WTC11 (cell line): ENCODE measurements at regions not wholly inside any gene's neighbourhood (a gene's known extent, or its start where the extent isn't known, plus 50 kb on each side); places are given as distances from the start of the nearest gene placed in this dataset.

ENCODE experiments used
- ATAC-seq: fragments of 200-7000 bp; cut with Tn5 transposase; 2 replicates; pipeline ENCODE4 v1.10.0; 2021; ENCODE audit warnings: mild to moderate bottlenecking, moderate library complexity
- CTCF ChIA-PET: fragments of 300-600 bp; sonication (Branson Sonifier 250); formaldehyde crosslinking; loops from one replicate; lab custom pipeline; 2021; ENCODE audit warnings: antibody characterized with exemption; lab: Charles Lee
- POLR2A ChIA-PET: fragments of 350-600 bp; sonication (Branson Sonifier 250); formaldehyde crosslinking; loops from one replicate; lab custom pipeline; 2021; ENCODE audit warnings: antibody characterized with exemption; lab: Charles Lee
- DNase-seq: peaks from one replicate; pipeline ENCODE4 v3.0.0; 2021; ENCODE audit warnings: low spot score
- H3K27ac Mint-ChIP-seq: 2 replicates; pipeline ENCODE4 v1.8.0; 2021; ENCODE audit warnings: mixed read lengths
- H3K27me3 Mint-ChIP-seq: 2 replicates; pipeline ENCODE4 v1.8.0; 2021; ENCODE audit warnings: low read depth, mild to moderate bottlenecking, moderate library complexity, mixed read lengths
- H3K36me3 Mint-ChIP-seq: 2 replicates; pipeline ENCODE4 v1.8.0; 2021; ENCODE audit warnings: mixed read lengths
- H3K4me1 Mint-ChIP-seq: 2 replicates; pipeline ENCODE4 v1.8.0; 2022; ENCODE audit warnings: mixed read lengths
- H3K4me3 Mint-ChIP-seq: 2 replicates; pipeline ENCODE4 v1.8.0; 2021; ENCODE audit warnings: mild to moderate bottlenecking, moderate library complexity, mixed read lengths
- H3K9me3 Mint-ChIP-seq: 2 replicates; pipeline ENCODE4 v1.8.0; 2021; ENCODE audit warnings: mixed read lengths
- ATF1 ChIP-seq: sonication (generic); formaldehyde crosslinking; IDR thresholded peaks from 2 replicates; pipeline ENCODE4 v1.8.1; 2023; ENCODE audit warnings: mild to moderate bottlenecking, moderate library complexity, missing genetic modification reagents
- ATF2 ChIP-seq: sonication (generic); formaldehyde crosslinking; IDR thresholded peaks from 2 replicates; pipeline ENCODE4 v1.8.1; 2022; ENCODE audit warnings: low read depth, missing genetic modification reagents, borderline replicate concordance
- ELF4 ChIP-seq: sonication (generic); formaldehyde crosslinking; IDR thresholded peaks from 2 replicates; pipeline ENCODE4 v1.8.1; 2022; ENCODE audit warnings: low read depth, mild to moderate bottlenecking, moderate library complexity, missing genetic modification reagents
- FOXJ3 ChIP-seq: sonication (generic); formaldehyde crosslinking; IDR thresholded peaks from 2 replicates; pipeline ENCODE4 v1.9.0; 2021; ENCODE audit warnings: missing genetic modification reagents, mild to moderate bottlenecking, borderline replicate concordance
- JAZF1 ChIP-seq: fragments of 250-450 bp; sonication (Bioruptor Pico); IDR thresholded peaks from 2 replicates; pipeline ENCODE4 v1.9.0; 2021; ENCODE audit warnings: moderate library complexity, mild to moderate bottlenecking, inconsistent platforms
- JUN ChIP-seq: sonication (generic); formaldehyde crosslinking; IDR thresholded peaks from 2 replicates; pipeline ENCODE4 v1.8.0; 2023; ENCODE audit warnings: mild to moderate bottlenecking, missing genetic modification reagents
- KAT7 ChIP-seq: sonication (generic); formaldehyde crosslinking; IDR thresholded peaks from 2 replicates; pipeline ENCODE4 v1.8.1; 2023; ENCODE audit warnings: missing genetic modification reagents, mild to moderate bottlenecking, borderline replicate concordance
- MXD4 ChIP-seq: fragments of 250-450 bp; sonication (Bioruptor Pico); IDR thresholded peaks from 2 replicates; pipeline ENCODE4 v1.8.0; 2021; ENCODE audit warnings: mild to moderate bottlenecking, moderate library complexity, borderline replicate concordance
- MYBL2 ChIP-seq: sonication (generic); formaldehyde crosslinking; IDR thresholded peaks from 2 replicates; pipeline ENCODE4 v1.8.1; 2023; ENCODE audit warnings: mild to moderate bottlenecking, moderate library complexity, missing genetic modification reagents
- NFYB ChIP-seq: sonication (generic); formaldehyde crosslinking; conservative IDR thresholded peaks from 2 replicates; pipeline ENCODE4 v1.8.0; 2022; ENCODE audit warnings: low read depth, missing genetic modification reagents
- PRDM15 ChIP-seq: sonication (generic); formaldehyde crosslinking; IDR thresholded peaks from 2 replicates; pipeline ENCODE4 v1.8.0; 2022; ENCODE audit warnings: missing genetic modification reagents
- SOX15 ChIP-seq: fragments of 250-450 bp; sonication (Bioruptor Pico); IDR thresholded peaks from 2 replicates; pipeline ENCODE4 v1.9.0; 2021; ENCODE audit warnings: mild to moderate bottlenecking
- ZBTB21 ChIP-seq: sonication (generic); formaldehyde crosslinking; IDR thresholded peaks from 2 replicates; pipeline ENCODE4 v1.8.1; 2023; ENCODE audit warnings: mild to moderate bottlenecking, missing genetic modification reagents, borderline replicate concordance
- ZNF396 ChIP-seq: fragments of 250-450 bp; sonication (Bioruptor Pico); IDR thresholded peaks from 2 replicates; pipeline ENCODE4 v1.8.0; 2021; ENCODE audit warnings: mild to moderate bottlenecking, moderate library complexity, borderline replicate concordance
- ZNF425 ChIP-seq: fragments of 250-450 bp; sonication (Bioruptor Pico); conservative IDR thresholded peaks from 2 replicates; pipeline ENCODE4 v1.9.0; 2021; ENCODE audit warnings: mild to moderate bottlenecking
- ZNF671 ChIP-seq: fragments of 250-450 bp; sonication (Bioruptor Pico); IDR thresholded peaks from 2 replicates; pipeline ENCODE4 v1.8.0; 2021; ENCODE audit warnings: mild to moderate bottlenecking
- TF ChIP-seq, protein P1 (sequence below): sonication (generic); formaldehyde crosslinking; IDR thresholded peaks from 2 replicates; pipeline ENCODE4 v1.8.0; 2023; ENCODE audit warnings: missing genetic modification reagents
- TF ChIP-seq, protein P2 (sequence below): fragments of 200-600 bp; IDR thresholded peaks from 2 replicates; pipeline ENCODE4 v1.8.0; 2022; ENCODE audit warnings: antibody characterized with exemption
- TF ChIP-seq, protein P3 (sequence below): sonication (generic); formaldehyde crosslinking; IDR thresholded peaks from 2 replicates; pipeline ENCODE4 v1.8.0; 2023; ENCODE audit warnings: missing genetic modification reagents, mild to moderate bottlenecking, borderline replicate concordance

- Mint-ChIP-seq H3K27me3 (no peaks in the 10 kb centered on the region), H3K4me3 (no peak overlapping the region), H3K27ac (no peak overlapping the region), H3K4me1 (no peaks in the 10 kb centered on the region), H3K9me3 (peaks cover 34% of the 10 kb centered on the region), H3K36me3 (peaks cover 10% of the 10 kb centered on the region)
- ATAC-seq = no peak
- ChIA-PET CTCF (interaction anchor here (0.6 to 2.5 kb wide), 15 partner anchors 12 to 234 kb away, joined by 3 to 18 read pairs (median 6); no protein-coding TSS in a partner anchor), POLR2A (no interaction called here)
- no peak for DNase-seq
- no peak for TF ChIP-seq NFYB
- no peak for TF ChIP-seq ELF4 (CRISPR knock-in tag)
- TF ChIP-seq, protein P1, sequence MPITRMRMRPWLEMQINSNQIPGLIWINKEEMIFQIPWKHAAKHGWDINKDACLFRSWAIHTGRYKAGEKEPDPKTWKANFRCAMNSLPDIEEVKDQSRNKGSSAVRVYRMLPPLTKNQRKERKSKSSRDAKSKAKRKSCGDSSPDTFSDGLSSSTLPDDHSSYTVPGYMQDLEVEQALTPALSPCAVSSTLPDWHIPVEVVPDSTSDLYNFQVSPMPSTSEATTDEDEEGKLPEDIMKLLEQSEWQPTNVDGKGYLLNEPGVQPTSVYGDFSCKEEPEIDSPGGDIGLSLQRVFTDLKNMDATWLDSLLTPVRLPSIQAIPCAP (CRISPR knock-in tag) = no peak
- no peak for TF ChIP-seq SOX15
- TF ChIP-seq MXD4 = no peak
- no peak for TF ChIP-seq FOXJ3 (CRISPR knock-in tag)
- TF ChIP-seq KAT7 (CRISPR knock-in tag) = no peak
- TF ChIP-seq ZNF396 (CRISPR knock-in tag) = no peak
- no peak for TF ChIP-seq ZNF671
- no peak for TF ChIP-seq ZBTB21
- TF ChIP-seq, protein P2, sequence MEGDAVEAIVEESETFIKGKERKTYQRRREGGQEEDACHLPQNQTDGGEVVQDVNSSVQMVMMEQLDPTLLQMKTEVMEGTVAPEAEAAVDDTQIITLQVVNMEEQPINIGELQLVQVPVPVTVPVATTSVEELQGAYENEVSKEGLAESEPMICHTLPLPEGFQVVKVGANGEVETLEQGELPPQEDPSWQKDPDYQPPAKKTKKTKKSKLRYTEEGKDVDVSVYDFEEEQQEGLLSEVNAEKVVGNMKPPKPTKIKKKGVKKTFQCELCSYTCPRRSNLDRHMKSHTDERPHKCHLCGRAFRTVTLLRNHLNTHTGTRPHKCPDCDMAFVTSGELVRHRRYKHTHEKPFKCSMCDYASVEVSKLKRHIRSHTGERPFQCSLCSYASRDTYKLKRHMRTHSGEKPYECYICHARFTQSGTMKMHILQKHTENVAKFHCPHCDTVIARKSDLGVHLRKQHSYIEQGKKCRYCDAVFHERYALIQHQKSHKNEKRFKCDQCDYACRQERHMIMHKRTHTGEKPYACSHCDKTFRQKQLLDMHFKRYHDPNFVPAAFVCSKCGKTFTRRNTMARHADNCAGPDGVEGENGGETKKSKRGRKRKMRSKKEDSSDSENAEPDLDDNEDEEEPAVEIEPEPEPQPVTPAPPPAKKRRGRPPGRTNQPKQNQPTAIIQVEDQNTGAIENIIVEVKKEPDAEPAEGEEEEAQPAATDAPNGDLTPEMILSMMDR = no peak
- TF ChIP-seq PRDM15 (CRISPR knock-in tag) = no peak
- TF ChIP-seq ATF1 (CRISPR knock-in tag) = no peak
- no peak for TF ChIP-seq JAZF1
- TF ChIP-seq JUN = no peak
Measured at GRCh38 chr6:137938770-137939379, 71.8 kb downstream of the TNFAIP3 start.

- Mint-ChIP-seq H3K27ac (no peak overlapping the region), H3K9me3 (peaks cover 22% of the 10 kb centered on the region), H3K36me3 (peaks cover 10% of the 10 kb centered on the region), H3K4me3 (no peak overlapping the region), H3K27me3 (no peaks in the 10 kb centered on the region), H3K4me1 (no peaks in the 10 kb centered on the region)
- ChIA-PET CTCF (no interaction called here), POLR2A (no interaction called here)
- ATAC-seq (no peak), DNase-seq (no peak)
- TF ChIP-seq ATF2 (no peak), MYBL2 (CRISPR knock-in tag) (no peak), ZNF425 (CRISPR knock-in tag) (no peak)
- TF ChIP-seq, protein P3, sequence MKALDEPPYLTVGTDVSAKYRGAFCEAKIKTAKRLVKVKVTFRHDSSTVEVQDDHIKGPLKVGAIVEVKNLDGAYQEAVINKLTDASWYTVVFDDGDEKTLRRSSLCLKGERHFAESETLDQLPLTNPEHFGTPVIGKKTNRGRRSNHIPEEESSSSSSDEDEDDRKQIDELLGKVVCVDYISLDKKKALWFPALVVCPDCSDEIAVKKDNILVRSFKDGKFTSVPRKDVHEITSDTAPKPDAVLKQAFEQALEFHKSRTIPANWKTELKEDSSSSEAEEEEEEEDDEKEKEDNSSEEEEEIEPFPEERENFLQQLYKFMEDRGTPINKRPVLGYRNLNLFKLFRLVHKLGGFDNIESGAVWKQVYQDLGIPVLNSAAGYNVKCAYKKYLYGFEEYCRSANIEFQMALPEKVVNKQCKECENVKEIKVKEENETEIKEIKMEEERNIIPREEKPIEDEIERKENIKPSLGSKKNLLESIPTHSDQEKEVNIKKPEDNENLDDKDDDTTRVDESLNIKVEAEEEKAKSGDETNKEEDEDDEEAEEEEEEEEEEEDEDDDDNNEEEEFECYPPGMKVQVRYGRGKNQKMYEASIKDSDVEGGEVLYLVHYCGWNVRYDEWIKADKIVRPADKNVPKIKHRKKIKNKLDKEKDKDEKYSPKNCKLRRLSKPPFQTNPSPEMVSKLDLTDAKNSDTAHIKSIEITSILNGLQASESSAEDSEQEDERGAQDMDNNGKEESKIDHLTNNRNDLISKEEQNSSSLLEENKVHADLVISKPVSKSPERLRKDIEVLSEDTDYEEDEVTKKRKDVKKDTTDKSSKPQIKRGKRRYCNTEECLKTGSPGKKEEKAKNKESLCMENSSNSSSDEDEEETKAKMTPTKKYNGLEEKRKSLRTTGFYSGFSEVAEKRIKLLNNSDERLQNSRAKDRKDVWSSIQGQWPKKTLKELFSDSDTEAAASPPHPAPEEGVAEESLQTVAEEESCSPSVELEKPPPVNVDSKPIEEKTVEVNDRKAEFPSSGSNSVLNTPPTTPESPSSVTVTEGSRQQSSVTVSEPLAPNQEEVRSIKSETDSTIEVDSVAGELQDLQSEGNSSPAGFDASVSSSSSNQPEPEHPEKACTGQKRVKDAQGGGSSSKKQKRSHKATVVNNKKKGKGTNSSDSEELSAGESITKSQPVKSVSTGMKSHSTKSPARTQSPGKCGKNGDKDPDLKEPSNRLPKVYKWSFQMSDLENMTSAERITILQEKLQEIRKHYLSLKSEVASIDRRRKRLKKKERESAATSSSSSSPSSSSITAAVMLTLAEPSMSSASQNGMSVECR = no peak
Measured at GRCh38 chr6:137941995-137942394, 74.9 kb downstream of the TNFAIP3 start.
